H1 (cell line): ENCODE measurements at regions not wholly inside any gene's neighbourhood (a gene's known extent, or its start where the extent isn't known, plus 50 kb on each side); places are given as distances from the start of the nearest gene placed in this dataset.

Experiments
- ATF3 ChIP-seq: IDR thresholded peaks from 2 replicates; pipeline ENCODE4 v1.6.1; 2011; ENCODE audit warnings: low read depth, mild to moderate bottlenecking, low read length; ENCODE audit not compliant: insufficient read depth
- CEBPB ChIP-seq: IDR thresholded peaks from 2 replicates; pipeline ENCODE4 v1.6.1; 2012; ENCODE audit warnings: low read depth, low read length
- CTCF ChIP-seq, 3 experiments: IDR thresholded peaks; 1 replicate in 2 of 3; 2 replicates in 1 of 3; pipeline versions ENCODE4 v1.5.1 to v1.6.1; 2011; ENCODE audit warnings: low read length in 3 of 3, mild to moderate bottlenecking in 3 of 3, inconsistent platforms in 2 of 3, low read depth in 1 of 3, moderate library complexity in 1 of 3; ENCODE audit not compliant: insufficient read depth in 1 of 3; ENCODE audit errors: control extremely low read depth in 1 of 3
- MAX ChIP-seq: IDR thresholded peaks from 2 replicates; pipeline ENCODE4 v1.6.1; 2012; ENCODE audit warnings: inconsistent platforms
- NRF1 ChIP-seq: IDR thresholded peaks from 2 replicates; pipeline ENCODE4 v1.6.1; 2011; ENCODE audit warnings: mild to moderate bottlenecking, low read depth, low read length, improper control_type of control experiment
- PHF8 ChIP-seq: fragments of 200-600 bp; sonication (generic); conservative IDR thresholded peaks from 2 replicates; pipeline ENCODE4 v1.7.1; 2012; ENCODE audit warnings: low read depth, mild to moderate bottlenecking, inconsistent platforms, low read length, moderate library complexity
- POLR2A ChIP-seq, 2 experiments: IDR thresholded peaks; 1 replicate in 1 of 2; 2 replicates in 1 of 2; pipeline ENCODE4 v1.6.1; 2011; ENCODE audit warnings: low read depth in 2 of 2, low read length in 2 of 2, mild to moderate bottlenecking in 2 of 2; ENCODE audit errors: control extremely low read depth in 1 of 2
- POLR2AphosphoS5 ChIP-seq: IDR thresholded peaks from 2 replicates; pipeline ENCODE4 v1.6.1; 2011; ENCODE audit warnings: low read depth, low read length
- ZNF274 ChIP-seq: IDR thresholded peaks from 2 replicates; pipeline ENCODE4 v1.7.0; 2012; ENCODE audit warnings: low read length, borderline replicate concordance; ENCODE audit errors: extremely low read depth

- TF ChIP-seq POLR2A (IDR thresholded peaks at IDR 0.05; ENCODE audit: control extremely low read depth in 1 of 2, low read depth in 2 of 2, low read length in 2 of 2) = no peak
- TF ChIP-seq POLR2AphosphoS5 = no peak
- no peak for TF ChIP-seq CTCF (IDR thresholded peaks at IDR 0.05; ENCODE audit: control extremely low read depth in 1 of 3, insufficient read depth in 1 of 3, low read depth in 1 of 3, low read length in 3 of 3)
- TF ChIP-seq ATF3 = no peak
- no peak for TF ChIP-seq PHF8
- no peak for TF ChIP-seq CEBPB
- no peak for TF ChIP-seq MAX
- no peak for TF ChIP-seq ZNF274
- no peak for TF ChIP-seq NRF1
Observed at GRCh38 chr15:85326291-85326690, 54.1 kb upstream of the AKAP13 start.
